OCI-LY7 (cell line): ENCODE measurements at regions not wholly inside any gene's neighbourhood (a gene's known extent, or its start where the extent isn't known, plus 50 kb on each side); places are given as distances from the start of the nearest gene placed in this dataset.

Experiments
- CTCF ChIP-seq: fragments of 200-600 bp; sonication (generic); conservative IDR thresholded peaks from 2 replicates; pipeline ENCODE4 v1.5.1; 2014; ENCODE audit warnings: mild to moderate bottlenecking, antibody characterized with exemption, low read length, moderate library complexity, mixed read lengths
- EZH2phosphoT487 ChIP-seq: fragments of 200-600 bp; sonication (generic); IDR thresholded peaks from 2 replicates; pipeline ENCODE4 v1.6.1; 2018; ENCODE audit warnings: low read depth, borderline replicate concordance, mild to moderate bottlenecking, mixed run types, antibody characterized with exemption, low read length, moderate library complexity, mixed read lengths

- TF ChIP-seq CTCF (no peak), EZH2phosphoT487 (no peak)
Observed at GRCh38 chr9:109974143-109974917, 194.3 kb downstream of the PALM2AKAP2 start.
